ENCODE measurements at regions not wholly inside any gene's neighbourhood (a gene's known extent, or its start where the extent isn't known, plus 50 kb on each side); places are given as distances from the start of the nearest gene placed in this dataset.
A peak's percentile ranks its signal among the peaks of the same experiment; 100 is the strongest.
"Not testable (repeated sequence)": the region's sequence is repeated elsewhere in the genome, so short reads cannot be mapped to it uniquely, and the experiment has no call there.

DNA sequence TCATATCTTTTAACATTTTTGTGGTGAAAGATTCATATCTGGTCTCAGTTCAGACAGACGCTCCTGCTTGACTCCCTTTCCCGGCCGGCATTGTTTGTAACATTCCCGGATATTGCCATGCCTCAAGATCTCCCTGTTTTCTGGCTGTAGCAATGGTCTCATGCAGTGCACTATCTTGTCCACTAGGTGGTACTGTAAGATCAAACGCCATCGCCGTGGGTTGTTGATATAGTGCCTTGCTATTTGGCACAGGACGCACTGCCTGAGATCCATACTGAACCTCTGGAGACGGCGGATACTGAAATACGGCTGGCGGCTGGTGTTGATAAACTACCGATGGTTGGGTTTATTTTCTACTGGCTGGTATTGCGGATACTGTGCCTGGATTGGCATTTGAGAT, 218.6 kb downstream of the ADRA2C start:
- not testable (repeated sequence) for ATAC-seq (ENCODE audit: low read depth in 2 of 2); H3K36me3 Mint-ChIP-seq; H3K4me1 Mint-ChIP-seq; DNase-seq; H3K27ac Mint-ChIP-seq; H3K9me3 Mint-ChIP-seq
- Mint-ChIP-seq H3K4me3 (peak overlapping the region in 2 of 8 donors; percentile 41 to 66), H3K27me3 (peaks cover 4 to 37% (median 13%) of the 10 kb centered on the region in 3 donors)

DNA sequence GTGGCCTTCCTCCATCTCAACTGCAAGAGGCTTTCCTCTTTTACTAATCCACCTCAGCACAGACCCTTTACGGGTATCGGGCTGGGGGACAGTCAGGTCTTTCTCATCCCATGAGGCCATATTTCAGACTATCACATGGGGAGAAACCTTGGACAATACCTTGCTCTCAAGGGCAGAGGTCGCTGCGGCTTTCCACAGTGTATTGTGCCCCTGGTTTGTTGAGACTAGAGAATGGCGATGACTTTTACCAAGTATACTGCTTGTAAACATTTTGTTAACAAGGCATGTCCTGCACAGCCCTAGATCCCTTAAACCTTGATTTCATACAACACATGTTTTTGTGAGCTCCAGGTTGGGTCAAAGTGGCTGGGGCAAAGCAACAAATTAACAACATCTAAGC, 220.2 kb downstream of the ADRA2C start:
- H3K27ac Mint-ChIP-seq; H3K36me3 Mint-ChIP-seq; ATAC-seq (ENCODE audit: low read depth in 2 of 2); H3K9me3 Mint-ChIP-seq; H3K4me3 Mint-ChIP-seq; DNase-seq; H3K4me1 Mint-ChIP-seq: not testable (repeated sequence)
- peaks cover 13 to 54% (median 28%) of the 10 kb centered on the region in 3 donors for H3K27me3 Mint-ChIP-seq

DNA sequence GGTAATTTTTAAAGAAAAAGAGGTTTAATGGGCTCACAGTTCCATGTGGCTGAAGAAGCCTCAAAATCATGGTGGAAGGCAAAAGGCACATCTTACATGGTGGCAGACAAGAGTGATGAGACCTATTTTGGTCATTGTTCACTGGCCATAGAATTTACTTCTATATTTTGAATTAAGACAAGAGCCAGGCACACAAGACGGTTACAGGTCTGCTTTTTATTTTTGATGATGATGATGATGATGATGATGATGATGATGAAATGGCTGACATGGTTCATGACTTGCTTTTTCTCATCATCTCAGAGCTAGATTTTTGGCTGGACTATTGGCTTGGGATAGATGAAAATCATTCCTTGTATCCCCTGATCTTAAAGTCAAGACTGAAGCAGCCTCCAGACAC, 229.3 kb downstream of the OTOP1 start:
- not testable (repeated sequence) for H3K4me1 Mint-ChIP-seq

DNA sequence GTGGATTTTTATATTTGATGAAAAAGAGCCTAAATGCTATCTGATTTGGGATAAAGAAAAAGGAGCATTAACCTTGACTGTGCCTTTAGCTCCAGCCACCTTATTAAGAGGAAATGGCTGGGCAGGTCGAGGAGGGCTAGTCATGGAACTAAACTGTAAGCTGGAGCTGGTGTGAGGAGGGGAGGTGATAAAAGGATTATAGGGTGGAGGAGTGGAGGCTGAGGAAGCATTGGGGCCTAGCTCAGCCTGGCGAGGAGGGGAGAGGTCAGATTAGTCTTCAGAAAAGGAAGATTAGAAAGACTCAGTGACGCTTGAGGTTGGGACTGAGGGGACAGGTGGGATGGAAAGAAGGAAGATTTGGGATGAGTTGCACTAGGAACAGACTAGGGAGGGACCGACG, 222.7 kb downstream of the OTOP1 start:
- Mint-ChIP-seq H3K27me3 (peaks cover 8 to 30% (median 27%) of the 10 kb centered on the region in 3 donors), H3K4me3 (peak overlapping the region in 1 of 8 donors; percentile 16)
- H3K9me3 Mint-ChIP-seq; ATAC-seq (ENCODE audit: low read depth in 2 of 2); DNase-seq; H3K4me1 Mint-ChIP-seq; H3K27ac Mint-ChIP-seq; H3K36me3 Mint-ChIP-seq: not testable (repeated sequence)

More for the DNA sequence above, 229.3 kb downstream of the OTOP1 start:
- H3K4me3 Mint-ChIP-seq; H3K27ac Mint-ChIP-seq; H3K36me3 Mint-ChIP-seq; ATAC-seq (ENCODE audit: low read depth in 2 of 2); DNase-seq: not testable (repeated sequence)
- H3K27me3 Mint-ChIP-seq: peaks cover 11 to 27% (median 26%) of the 10 kb centered on the region in 3 donors
- H3K9me3 Mint-ChIP-seq: peaks cover 0 to 12% (median 8%) of the 10 kb centered on the region in 7 donors

DNA sequence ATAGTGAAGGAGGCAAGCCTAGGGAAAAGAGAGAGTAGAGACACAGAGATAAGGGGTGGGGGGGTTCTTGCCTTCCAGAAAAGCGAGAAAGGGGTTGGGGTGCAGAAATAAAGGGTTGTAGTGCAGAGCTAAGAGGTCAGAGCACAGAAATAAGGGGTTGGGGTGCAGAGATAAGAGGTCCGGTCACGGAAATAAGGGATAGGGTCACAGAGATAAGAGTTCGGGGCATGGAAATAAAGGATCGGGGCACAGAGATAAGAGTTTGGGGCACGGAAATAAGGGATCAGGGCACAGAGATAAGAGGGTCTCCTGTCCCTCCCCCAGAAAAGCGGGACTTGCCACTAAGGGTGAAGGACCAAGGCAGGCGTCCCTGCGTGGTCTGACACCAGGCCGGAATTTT, 222.0 kb downstream of the OTOP1 start:
- not testable (repeated sequence) for H3K36me3 Mint-ChIP-seq, H3K9me3 Mint-ChIP-seq
- H3K27me3 Mint-ChIP-seq: peaks cover 8 to 35% (median 26%) of the 10 kb centered on the region in 3 donors

DNA sequence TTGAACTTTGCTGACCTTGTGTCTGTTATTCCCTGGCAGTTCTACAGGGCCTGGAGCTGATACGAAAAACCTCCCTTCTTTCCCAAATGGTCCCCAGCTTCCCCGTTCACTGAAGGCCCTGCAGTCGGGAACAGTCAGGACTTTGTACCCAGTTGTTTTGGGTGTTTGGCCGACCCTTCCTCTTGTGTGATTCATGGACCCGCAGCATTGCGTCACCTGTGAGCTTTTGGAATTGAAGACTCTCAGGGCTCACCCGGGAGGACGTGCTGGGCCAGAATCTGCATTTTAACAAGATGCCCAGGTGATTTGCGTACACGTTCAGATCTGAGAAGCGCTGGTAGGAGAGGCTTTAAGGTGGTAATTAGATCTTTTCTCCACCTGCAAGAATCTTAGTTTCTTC, 220.4 kb downstream of the OTOP1 start:
- H3K36me3 Mint-ChIP-seq; H3K4me3 Mint-ChIP-seq; H3K27ac Mint-ChIP-seq; H3K9me3 Mint-ChIP-seq; H3K4me1 Mint-ChIP-seq; DNase-seq; ATAC-seq (ENCODE audit: low read depth in 2 of 2): not testable (repeated sequence)
- H3K27me3 Mint-ChIP-seq: peaks cover 12 to 32% (median 26%) of the 10 kb centered on the region in 3 donors

More for the DNA sequence above, 222.0 kb downstream of the OTOP1 start:
- not testable (repeated sequence) for H3K4me1 Mint-ChIP-seq; H3K27ac Mint-ChIP-seq; ATAC-seq (ENCODE audit: low read depth in 2 of 2); H3K4me3 Mint-ChIP-seq; DNase-seq

DNA sequence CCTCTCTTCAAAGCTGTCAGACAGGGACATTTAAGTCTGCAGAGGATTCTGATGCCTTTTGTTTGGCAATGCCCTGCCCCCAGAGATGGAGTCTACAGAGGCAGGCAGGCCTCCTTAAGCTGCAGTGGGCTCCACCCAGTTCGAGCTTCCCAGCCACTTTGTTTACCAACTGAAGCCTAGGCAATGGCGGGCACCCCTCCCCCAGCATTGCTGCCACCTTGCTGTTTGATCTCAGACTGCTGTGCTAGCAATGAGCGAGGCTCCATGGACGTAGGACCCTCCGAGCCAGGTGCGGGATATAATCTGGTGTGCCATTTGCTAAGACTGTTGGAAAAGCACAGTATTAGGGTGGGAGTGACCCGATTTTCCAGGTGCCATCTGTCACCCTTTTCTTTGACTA, 207.7 kb downstream of the OTOP1 start:
- peaks cover 0 to 40% (median 19%) of the 10 kb centered on the region in 3 donors for H3K27me3 Mint-ChIP-seq
- H3K27ac Mint-ChIP-seq; DNase-seq; H3K9me3 Mint-ChIP-seq; ATAC-seq (ENCODE audit: low read depth in 2 of 2); H3K4me1 Mint-ChIP-seq; H3K36me3 Mint-ChIP-seq; H3K4me3 Mint-ChIP-seq: not testable (repeated sequence)

DNA sequence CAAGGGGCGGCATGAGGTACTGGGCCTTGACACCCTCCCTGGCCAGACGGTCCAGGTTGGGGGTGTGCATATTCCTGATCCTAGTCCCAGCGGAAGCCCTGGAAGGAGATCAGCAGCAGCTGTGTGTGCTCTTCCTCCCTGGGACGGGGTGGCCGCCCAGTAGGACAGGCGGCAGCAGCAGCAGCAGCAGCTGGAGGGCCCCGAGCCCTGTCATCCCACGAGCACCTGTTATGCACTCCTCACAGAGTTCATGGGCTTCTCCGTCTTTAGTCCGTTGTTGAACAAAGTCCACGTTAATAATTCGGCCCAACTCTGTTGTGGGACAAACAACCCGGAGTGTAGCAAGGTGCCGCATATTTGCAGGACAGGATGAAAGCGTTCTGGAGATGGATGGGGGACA, 205.6 kb downstream of the OTOP1 start:
- not testable (repeated sequence) for H3K27ac Mint-ChIP-seq; H3K36me3 Mint-ChIP-seq; H3K4me3 Mint-ChIP-seq; ATAC-seq (ENCODE audit: low read depth in 2 of 2); H3K9me3 Mint-ChIP-seq; DNase-seq; H3K4me1 Mint-ChIP-seq
- peaks cover 4 to 42% (median 25%) of the 10 kb centered on the region in 3 donors for H3K27me3 Mint-ChIP-seq

DNA sequence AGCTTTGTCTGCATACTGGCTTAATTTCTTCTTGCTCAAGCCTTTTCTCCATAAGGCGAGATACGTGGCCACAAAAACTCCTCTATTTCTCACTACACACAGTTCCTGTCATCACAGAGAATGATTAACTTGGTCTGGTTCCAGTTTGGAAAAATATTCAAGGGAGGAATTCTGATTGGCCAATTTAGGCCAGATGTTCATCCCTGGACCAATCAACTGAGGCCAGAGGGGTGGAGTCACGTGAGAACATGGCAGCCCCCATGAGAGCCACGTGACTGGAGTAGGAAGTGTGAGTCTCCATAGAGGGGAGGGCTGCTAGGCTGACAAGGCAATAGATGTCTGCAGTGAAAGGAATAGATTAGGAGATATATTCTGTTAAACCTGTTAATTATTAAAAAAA, 200.0 kb downstream of the OTOP1 start:
- not testable (repeated sequence) for H3K27ac Mint-ChIP-seq; H3K4me1 Mint-ChIP-seq; H3K9me3 Mint-ChIP-seq; H3K4me3 Mint-ChIP-seq; ATAC-seq (ENCODE audit: low read depth in 2 of 2); H3K36me3 Mint-ChIP-seq; DNase-seq
- H3K27me3 Mint-ChIP-seq: peaks cover 8 to 27% (median 17%) of the 10 kb centered on the region in 3 donors

DNA sequence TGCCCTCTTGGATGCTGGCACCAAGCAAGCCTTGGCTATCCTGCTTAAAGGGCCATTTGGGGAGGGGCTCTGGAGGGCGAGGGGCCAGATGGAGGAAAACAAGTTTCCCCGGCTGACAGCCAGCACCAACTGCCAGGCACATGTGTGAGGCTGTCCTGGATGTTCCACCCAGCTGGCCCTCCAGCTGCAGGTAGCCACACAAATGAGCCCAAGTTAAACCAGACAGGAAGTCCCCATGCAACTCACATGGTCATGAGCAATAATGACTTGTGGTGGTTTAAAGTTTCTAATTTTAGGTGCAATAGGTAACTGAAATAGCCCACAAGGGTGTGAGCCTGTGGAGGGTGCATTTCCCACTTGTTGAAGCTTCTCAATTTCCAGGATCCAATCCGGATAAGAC, 198.0 kb downstream of the OTOP1 start:
- not testable (repeated sequence) for H3K27ac Mint-ChIP-seq; H3K4me1 Mint-ChIP-seq; H3K36me3 Mint-ChIP-seq; DNase-seq; ATAC-seq (ENCODE audit: low read depth in 2 of 2); H3K4me3 Mint-ChIP-seq; H3K9me3 Mint-ChIP-seq
- peaks cover 8 to 24% (median 20%) of the 10 kb centered on the region in 3 donors for H3K27me3 Mint-ChIP-seq

DNA sequence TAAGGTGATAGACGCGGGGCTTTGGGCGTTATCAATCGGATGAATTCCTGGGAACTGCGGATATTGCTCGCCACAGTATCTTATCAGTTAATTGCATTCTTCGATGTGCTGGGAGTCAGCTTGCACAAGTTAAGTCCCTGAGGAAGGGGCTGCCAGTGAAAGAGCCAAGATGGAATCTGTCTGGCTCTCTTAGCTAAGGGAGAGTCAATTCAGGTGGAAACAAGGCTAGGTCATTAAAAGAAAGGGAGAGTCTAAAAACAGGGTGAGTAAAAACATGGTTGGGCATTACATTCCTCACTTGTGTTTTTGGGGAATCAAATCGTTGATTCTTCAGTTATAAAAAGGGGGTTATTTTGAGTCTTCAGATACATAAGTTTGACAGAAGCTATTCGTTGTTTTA, 196.2 kb downstream of the OTOP1 start:
- H3K4me3 Mint-ChIP-seq; H3K4me1 Mint-ChIP-seq; DNase-seq; H3K27ac Mint-ChIP-seq; H3K36me3 Mint-ChIP-seq; H3K9me3 Mint-ChIP-seq; ATAC-seq (ENCODE audit: low read depth in 2 of 2): not testable (repeated sequence)
- H3K27me3 Mint-ChIP-seq: peaks cover 6 to 20% (median 17%) of the 10 kb centered on the region in 3 donors

DNA sequence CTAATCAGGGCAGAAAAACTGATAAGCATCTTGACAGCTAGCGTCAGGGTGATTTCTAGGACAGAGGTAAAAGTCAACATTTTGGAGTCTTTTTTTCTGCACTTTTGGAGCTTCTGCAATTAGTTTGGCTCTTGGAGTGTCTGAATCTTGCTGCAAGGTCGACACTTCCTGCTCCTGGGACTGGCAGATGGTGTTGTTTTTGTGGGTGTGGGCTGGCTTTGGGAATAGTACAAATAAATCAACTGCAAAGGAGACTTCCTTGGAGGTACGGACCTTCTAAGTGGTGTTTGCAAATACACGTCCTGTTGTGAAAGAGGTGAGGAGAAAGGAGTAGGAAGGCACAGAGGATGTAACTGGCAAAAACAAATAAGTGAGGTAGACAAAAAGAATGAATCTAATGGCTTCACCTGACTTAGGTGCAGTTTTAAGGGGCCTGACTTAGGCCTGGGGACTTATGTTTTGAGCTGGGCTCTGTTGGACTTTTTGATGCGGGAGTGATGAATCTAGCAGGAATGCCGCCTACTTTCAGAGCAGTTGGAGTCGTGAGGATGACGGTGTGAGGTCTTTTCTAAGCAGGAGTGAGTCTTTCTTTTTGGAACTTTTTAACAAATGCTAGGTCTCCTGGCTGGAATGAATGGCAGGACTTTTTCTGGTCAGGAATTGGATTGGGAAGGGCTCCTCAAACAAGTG, 195.1 kb downstream of the OTOP1 start:
- not testable (repeated sequence) for H3K4me3 Mint-ChIP-seq; H3K9me3 Mint-ChIP-seq; H3K27ac Mint-ChIP-seq; DNase-seq; H3K4me1 Mint-ChIP-seq; H3K36me3 Mint-ChIP-seq; ATAC-seq (ENCODE audit: low read depth in 2 of 2)
- H3K27me3 Mint-ChIP-seq: peaks cover 6 to 19% (median 18%) of the 10 kb centered on the region in 3 donors

DNA sequence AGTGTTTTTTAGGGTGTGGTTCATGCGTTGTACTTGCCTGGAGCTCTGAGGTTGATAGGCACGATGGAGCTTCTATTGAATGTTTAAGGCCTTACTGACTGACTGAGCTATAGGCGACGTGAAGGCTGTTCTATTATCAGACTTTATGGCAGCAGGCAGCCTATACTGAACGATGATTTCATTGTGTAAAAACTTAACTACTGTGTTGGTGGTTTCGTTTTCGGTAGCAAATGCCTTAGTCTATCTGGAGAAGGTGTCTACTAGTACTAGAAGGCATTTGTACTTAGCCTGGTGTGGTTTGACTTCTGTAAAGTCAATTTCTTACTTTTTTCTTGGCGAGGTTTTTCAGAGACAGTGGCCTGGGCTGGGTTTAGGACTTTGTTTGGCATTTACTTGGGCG, 194.4 kb downstream of the OTOP1 start:
- H3K4me3 Mint-ChIP-seq; H3K27ac Mint-ChIP-seq; H3K4me1 Mint-ChIP-seq; H3K36me3 Mint-ChIP-seq; DNase-seq; H3K9me3 Mint-ChIP-seq; ATAC-seq (ENCODE audit: low read depth in 2 of 2): not testable (repeated sequence)
- peaks cover 6 to 16% (median 13%) of the 10 kb centered on the region in 3 donors for H3K27me3 Mint-ChIP-seq

DNA sequence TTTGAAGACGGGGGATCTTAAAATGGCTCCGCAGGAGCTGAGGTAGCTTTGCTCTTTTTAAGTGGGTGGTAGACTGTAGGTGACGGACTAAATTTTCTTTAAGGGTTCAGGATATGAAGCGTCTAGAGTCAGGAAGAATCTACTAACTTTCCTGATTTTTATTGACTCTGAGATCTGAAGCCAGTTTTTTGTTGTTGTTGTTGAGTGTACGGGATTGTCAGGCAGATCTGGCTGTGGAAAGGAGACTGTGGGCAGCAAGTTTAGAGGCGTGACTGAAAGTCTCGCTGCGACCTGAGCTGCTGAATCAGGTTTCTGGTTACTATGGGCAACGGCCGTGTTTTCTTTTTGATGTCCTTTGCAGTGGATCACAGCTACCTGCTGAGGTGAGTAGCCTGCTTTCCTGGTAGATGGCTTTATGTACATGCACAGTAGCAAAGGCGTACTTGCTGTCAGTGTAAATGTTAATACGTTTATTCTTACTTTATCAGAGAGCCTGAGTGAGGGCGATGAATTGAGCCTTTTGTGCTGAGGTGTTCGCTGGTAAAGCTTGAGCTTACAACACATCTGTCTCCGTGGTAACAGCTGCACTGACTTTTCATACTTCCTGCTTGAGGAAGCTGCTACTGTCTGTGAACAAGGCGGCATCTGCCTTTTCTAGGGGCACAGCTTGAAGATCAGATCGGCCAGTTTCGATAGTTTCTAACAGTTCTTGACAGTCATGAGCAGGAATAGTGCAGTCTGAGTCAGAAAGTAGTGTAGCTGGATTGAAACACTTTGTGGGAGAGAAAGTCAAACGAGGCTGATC, 193.7 kb downstream of the OTOP1 start:
- H3K36me3 Mint-ChIP-seq; H3K9me3 Mint-ChIP-seq; H3K4me1 Mint-ChIP-seq; DNase-seq; H3K4me3 Mint-ChIP-seq; ATAC-seq (ENCODE audit: low read depth in 2 of 2): not testable (repeated sequence)
- Mint-ChIP-seq H3K27me3 (peaks cover 6 to 14% (median 13%) of the 10 kb centered on the region in 3 donors), H3K27ac (peak overlapping the region in 1 of 6 donors; percentile 9)
